HEK293 (cell line): ENCODE measurements at regions not wholly inside any gene's neighbourhood (a gene's known extent, or its start where the extent isn't known, plus 50 kb on each side); places are given as distances from the start of the nearest gene placed in this dataset.

Experiments
- CTCF ChIA-PET: fragments of 350-600 bp; formaldehyde crosslinking; extraction: SDS; loops from one replicate; lab custom pipeline; 2021; ENCODE audit warnings: antibody characterized with exemption; lab: Yijun Ruan, JAX
- POLR2A ChIA-PET: fragments of 300-600 bp; formaldehyde crosslinking; extraction: SDS; loops from one replicate; lab custom pipeline; 2020; ENCODE audit warnings: antibody characterized with exemption, inconsistent platforms; lab: Yijun Ruan, JAX
- H3K27ac ChIP-seq: fragments of 200-500 bp; sonication (Bioruptor generic); 2 replicates; pipeline ENCODE4 v1.5.1; 2014; ENCODE audit warnings: low read depth, low read length, control low read depth, inconsistent platforms; ENCODE audit errors: extremely low read depth
- H3K36me3 ChIP-seq, 2 experiments: fragments of 200-500 bp in 1 of 2; sonication (Bioruptor generic) in 1 of 2; 1 replicate in 1 of 2; 2 replicates in 1 of 2; pipeline ENCODE4 v1.5.1; 2014 to 2017; ENCODE audit warnings: inconsistent platforms in 2 of 2, low read length in 2 of 2; ENCODE audit not compliant: control insufficient read depth in 2 of 2, insufficient read depth in 1 of 2
- H3K4me1 ChIP-seq: fragments of 200-500 bp; sonication (Bioruptor generic); 2 replicates; pipeline ENCODE4 v1.5.1; 2014; ENCODE audit warnings: mild to moderate bottlenecking, low read length, inconsistent platforms; ENCODE audit not compliant: control insufficient read depth, insufficient read depth
- H3K4me3 ChIP-seq: 2 replicates; pipeline ENCODE4 v1.5.1; 2011; ENCODE audit warnings: low read depth, mild to moderate bottlenecking, control low read depth, low read length, moderate library complexity
- H3K9me3 ChIP-seq: fragments of 200-500 bp; sonication (Bioruptor generic); 2 replicates; pipeline ENCODE4 v1.5.1; 2014; ENCODE audit warnings: low read depth, low read length, inconsistent platforms; ENCODE audit not compliant: control insufficient read depth, insufficient read depth
- BCL11A ChIP-seq: fragments of 450-650 bp; formaldehyde crosslinking; IDR thresholded peaks from 2 replicates; pipeline ENCODE4 v1.5.1; 2016; ENCODE audit warnings: low read depth, missing biosample characterization, missing genetic modification characterization
- HOXC10 ChIP-seq: sonication (generic); formaldehyde crosslinking; IDR thresholded peaks from 2 replicates; pipeline ENCODE4 v1.8.1; 2023; ENCODE audit warnings: mild to moderate bottlenecking, missing genetic modification reagents
- MEIS1 ChIP-seq: sonication (generic); formaldehyde crosslinking; IDR thresholded peaks from 2 replicates; pipeline ENCODE4 v1.8.1; 2022; ENCODE audit warnings: missing genetic modification reagents, mild to moderate bottlenecking, borderline replicate concordance
- PRDM1 ChIP-seq: fragments of 450-650 bp; formaldehyde crosslinking; IDR thresholded peaks from 2 replicates; pipeline ENCODE4; 2016; ENCODE audit warnings: missing biosample characterization, missing genetic modification characterization
- SALL2 ChIP-seq: fragments of 450-650 bp; formaldehyde crosslinking; IDR thresholded peaks from 2 replicates; pipeline ENCODE4 v1.5.0; 2017; ENCODE audit warnings: missing biosample characterization, mild to moderate bottlenecking, missing genetic modification characterization, borderline replicate concordance
- ZFP3 ChIP-seq: fragments of 450-650 bp; formaldehyde crosslinking; IDR thresholded peaks from 2 replicates; pipeline ENCODE4 v1.5.1; 2016; ENCODE audit warnings: low read depth, missing biosample characterization, missing genetic modification characterization
- ZFP37 ChIP-seq: fragments of 450-650 bp; formaldehyde crosslinking; IDR thresholded peaks from 2 replicates; pipeline ENCODE4 v1.5.1; 2016; ENCODE audit warnings: missing biosample characterization, missing genetic modification characterization
- ZNF202 ChIP-seq: fragments of 450-650 bp; formaldehyde crosslinking; IDR thresholded peaks from 2 replicates; pipeline ENCODE4 v1.5.1; 2016; ENCODE audit warnings: missing biosample characterization, missing genetic modification characterization, borderline replicate concordance
- ZNF214 ChIP-seq: fragments of 450-650 bp; formaldehyde crosslinking; IDR thresholded peaks from 2 replicates; pipeline ENCODE4 v1.5.1; 2017; ENCODE audit warnings: missing biosample characterization, mild to moderate bottlenecking, missing genetic modification characterization, borderline replicate concordance
- ZNF366 ChIP-seq: fragments of 450-650 bp; formaldehyde crosslinking; conservative IDR thresholded peaks from 2 replicates; pipeline ENCODE4 v1.5.1; 2016; ENCODE audit warnings: missing biosample characterization, missing genetic modification characterization
- ZNF394 ChIP-seq: fragments of 450-650 bp; formaldehyde crosslinking; IDR thresholded peaks from 2 replicates; pipeline ENCODE4 v1.5.1; 2016; ENCODE audit warnings: missing biosample characterization, missing genetic modification characterization, mild to moderate bottlenecking, moderate library complexity, borderline replicate concordance
- ZNF423 ChIP-seq: fragments of 450-650 bp; formaldehyde crosslinking; IDR thresholded peaks from 2 replicates; pipeline ENCODE4 v1.5.1; 2016; ENCODE audit warnings: missing biosample characterization, missing genetic modification characterization
- ZNF433 ChIP-seq: fragments of 450-650 bp; formaldehyde crosslinking; IDR thresholded peaks from 2 replicates; pipeline ENCODE4 v1.5.1; 2016; ENCODE audit warnings: missing biosample characterization, missing genetic modification characterization, low read depth
- ZNF548 ChIP-seq: fragments of 450-650 bp; formaldehyde crosslinking; IDR thresholded peaks from 2 replicates; pipeline ENCODE4 v1.5.1; 2016; ENCODE audit warnings: missing biosample characterization, missing genetic modification characterization
- ZNF571 ChIP-seq: fragments of 450-650 bp; formaldehyde crosslinking; IDR thresholded peaks from 2 replicates; pipeline ENCODE4 v1.5.0; 2017; ENCODE audit warnings: missing biosample characterization, missing genetic modification characterization
- ZNF623 ChIP-seq: fragments of 450-650 bp; formaldehyde crosslinking; IDR thresholded peaks from 2 replicates; pipeline ENCODE4 v1.5.1; 2016; ENCODE audit warnings: missing biosample characterization, missing genetic modification characterization
- ZSCAN30 ChIP-seq: fragments of 450-650 bp; IDR thresholded peaks from 2 replicates; pipeline ENCODE4 v1.5.1; 2018; ENCODE audit warnings: missing biosample characterization, mild to moderate bottlenecking, missing genetic modification characterization, moderate library complexity
- TF ChIP-seq, protein P1 (sequence below): fragments of 450-650 bp; formaldehyde crosslinking; IDR thresholded peaks from 2 replicates; pipeline ENCODE4 v1.5.1; 2016; ENCODE audit warnings: missing biosample characterization, missing genetic modification characterization
- TF ChIP-seq, protein P2 (sequence below): fragments of 450-650 bp; formaldehyde crosslinking; IDR thresholded peaks from 2 replicates; pipeline ENCODE4 v1.5.0; 2017; ENCODE audit warnings: missing biosample characterization, missing genetic modification characterization, borderline replicate concordance
- TF ChIP-seq, protein P3 (sequence below): fragments of 450-650 bp; formaldehyde crosslinking; IDR thresholded peaks from 2 replicates; pipeline ENCODE4 v1.5.1; 2016; ENCODE audit warnings: missing biosample characterization, missing genetic modification characterization

DNA sequence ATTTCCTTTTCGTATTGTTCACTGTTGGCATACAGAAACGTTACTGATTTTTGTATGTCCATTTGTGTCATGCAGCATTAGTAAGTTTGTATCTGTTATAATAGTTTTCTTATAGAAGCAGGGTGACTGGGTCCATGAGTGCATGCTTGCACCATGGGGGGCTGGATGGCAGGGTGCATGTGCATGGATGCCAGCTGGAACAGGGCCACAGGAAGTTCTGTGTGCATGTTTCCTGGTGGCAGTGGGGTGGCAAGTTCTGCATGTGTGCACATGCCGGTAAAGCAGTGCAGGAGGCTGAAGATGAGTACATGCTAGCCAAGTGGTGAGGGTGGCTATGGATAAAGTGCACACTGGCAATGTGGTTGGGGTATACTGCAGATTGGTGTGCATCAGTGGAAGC lies 468.0 kb upstream of the KLHL4 start:
- POLR2A ChIA-PET, result no interaction called here

DNA sequence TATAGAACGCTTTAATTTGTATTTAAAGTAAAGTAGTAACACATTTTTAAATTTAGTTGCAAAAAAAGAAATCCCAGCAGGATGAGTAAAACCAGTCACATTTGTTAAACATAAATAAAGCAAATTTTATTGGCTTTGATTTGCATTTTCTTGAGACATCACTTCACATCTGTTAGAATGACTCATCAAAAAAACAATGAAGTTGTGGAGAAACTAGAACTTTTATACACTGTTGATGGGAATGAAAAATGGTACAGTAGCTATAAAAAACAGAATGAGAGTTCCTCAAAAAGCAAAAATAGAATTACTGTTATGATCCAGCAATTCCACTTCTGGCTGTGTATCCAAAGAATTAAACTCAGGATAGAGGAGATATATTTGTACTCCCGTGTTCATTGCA lies 454.0 kb upstream of the KLHL4 start:
- TF ChIP-seq ZFP3 (tag by site-specific recombination), result no peak
- TF ChIP-seq PRDM1 (tag by site-specific recombination), result no peak
- no peak for TF ChIP-seq ZNF394 (tag by site-specific recombination)
- no peak for TF ChIP-seq ZNF571 (tag by site-specific recombination)
- TF ChIP-seq ZNF214 (tag by site-specific recombination), result no peak
- TF ChIP-seq, all 188 proteins: peak for 0
- POLR2A ChIA-PET, result no interaction called here
- CTCF ChIA-PET, result no interaction called here
- no peaks in the 10 kb centered on the region for H3K36me3 ChIP-seq
- no peak overlapping the region for H3K27ac ChIP-seq
- no peaks in the 10 kb centered on the region for H3K9me3 ChIP-seq
- H3K4me3 ChIP-seq, result no peak overlapping the region
- no peaks in the 10 kb centered on the region for H3K4me1 ChIP-seq

More for the DNA sequence above, 468.0 kb upstream of the KLHL4 start:
- H3K9me3 ChIP-seq, result no peaks in the 10 kb centered on the region; the same call in 1 of the 2 replicates
- no peaks in the 10 kb centered on the region for H3K36me3 ChIP-seq
- no peak overlapping the region for H3K4me3 ChIP-seq
- no peak for TF ChIP-seq HOXC10
- TF ChIP-seq, protein P1, sequence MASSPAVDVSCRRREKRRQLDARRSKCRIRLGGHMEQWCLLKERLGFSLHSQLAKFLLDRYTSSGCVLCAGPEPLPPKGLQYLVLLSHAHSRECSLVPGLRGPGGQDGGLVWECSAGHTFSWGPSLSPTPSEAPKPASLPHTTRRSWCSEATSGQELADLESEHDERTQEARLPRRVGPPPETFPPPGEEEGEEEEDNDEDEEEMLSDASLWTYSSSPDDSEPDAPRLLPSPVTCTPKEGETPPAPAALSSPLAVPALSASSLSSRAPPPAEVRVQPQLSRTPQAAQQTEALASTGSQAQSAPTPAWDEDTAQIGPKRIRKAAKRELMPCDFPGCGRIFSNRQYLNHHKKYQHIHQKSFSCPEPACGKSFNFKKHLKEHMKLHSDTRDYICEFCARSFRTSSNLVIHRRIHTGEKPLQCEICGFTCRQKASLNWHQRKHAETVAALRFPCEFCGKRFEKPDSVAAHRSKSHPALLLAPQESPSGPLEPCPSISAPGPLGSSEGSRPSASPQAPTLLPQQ, result no peak
- no peak for TF ChIP-seq ZNF366 (tag by site-specific recombination)
- no peak for TF ChIP-seq BCL11A (tag by site-specific recombination)
- TF ChIP-seq, protein P2, sequence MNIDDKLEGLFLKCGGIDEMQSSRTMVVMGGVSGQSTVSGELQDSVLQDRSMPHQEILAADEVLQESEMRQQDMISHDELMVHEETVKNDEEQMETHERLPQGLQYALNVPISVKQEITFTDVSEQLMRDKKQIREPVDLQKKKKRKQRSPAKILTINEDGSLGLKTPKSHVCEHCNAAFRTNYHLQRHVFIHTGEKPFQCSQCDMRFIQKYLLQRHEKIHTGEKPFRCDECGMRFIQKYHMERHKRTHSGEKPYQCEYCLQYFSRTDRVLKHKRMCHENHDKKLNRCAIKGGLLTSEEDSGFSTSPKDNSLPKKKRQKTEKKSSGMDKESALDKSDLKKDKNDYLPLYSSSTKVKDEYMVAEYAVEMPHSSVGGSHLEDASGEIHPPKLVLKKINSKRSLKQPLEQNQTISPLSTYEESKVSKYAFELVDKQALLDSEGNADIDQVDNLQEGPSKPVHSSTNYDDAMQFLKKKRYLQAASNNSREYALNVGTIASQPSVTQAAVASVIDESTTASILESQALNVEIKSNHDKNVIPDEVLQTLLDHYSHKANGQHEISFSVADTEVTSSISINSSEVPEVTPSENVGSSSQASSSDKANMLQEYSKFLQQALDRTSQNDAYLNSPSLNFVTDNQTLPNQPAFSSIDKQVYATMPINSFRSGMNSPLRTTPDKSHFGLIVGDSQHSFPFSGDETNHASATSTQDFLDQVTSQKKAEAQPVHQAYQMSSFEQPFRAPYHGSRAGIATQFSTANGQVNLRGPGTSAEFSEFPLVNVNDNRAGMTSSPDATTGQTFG, result no peak
- no peak for TF ChIP-seq ZFP37 (tag by site-specific recombination)
- no peak for TF ChIP-seq ZNF423 (tag by site-specific recombination)
- TF ChIP-seq, protein P3, sequence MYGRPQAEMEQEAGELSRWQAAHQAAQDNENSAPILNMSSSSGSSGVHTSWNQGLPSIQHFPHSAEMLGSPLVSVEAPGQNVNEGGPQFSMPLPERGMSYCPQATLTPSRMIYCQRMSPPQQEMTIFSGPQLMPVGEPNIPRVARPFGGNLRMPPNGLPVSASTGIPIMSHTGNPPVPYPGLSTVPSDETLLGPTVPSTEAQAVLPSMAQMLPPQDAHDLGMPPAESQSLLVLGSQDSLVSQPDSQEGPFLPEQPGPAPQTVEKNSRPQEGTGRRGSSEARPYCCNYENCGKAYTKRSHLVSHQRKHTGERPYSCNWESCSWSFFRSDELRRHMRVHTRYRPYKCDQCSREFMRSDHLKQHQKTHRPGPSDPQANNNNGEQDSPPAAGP (tag by site-specific recombination), result no peak
- TF ChIP-seq ZNF623 (tag by site-specific recombination), result no peak
- TF ChIP-seq ZNF202 (tag by site-specific recombination), result no peak
- TF ChIP-seq MEIS1 (CRISPR knock-in tag), result no peak
- TF ChIP-seq ZNF548 (tag by site-specific recombination), result no peak
- TF ChIP-seq ZNF433 (tag by site-specific recombination), result no peak
- no peak for TF ChIP-seq ZSCAN30 (tag by site-specific recombination)
- no peak for TF ChIP-seq SALL2
- CTCF ChIA-PET, result interaction anchor here (0.6 kb wide), 1 partner anchor 103 kb away, joined by 3 read pairs; no protein-coding TSS in a partner anchor
- H3K27ac ChIP-seq, result no peak overlapping the region
- no peaks in the 10 kb centered on the region for H3K4me1 ChIP-seq
